PC-9 (cell line): ENCODE measurements at regions not wholly inside any gene's neighbourhood (a gene's known extent, or its start where the extent isn't known, plus 50 kb on each side); places are given as distances from the start of the nearest gene placed in this dataset.

ENCODE experiments used
- EZH2 ChIP-seq: fragments of 200-600 bp; sonication (generic); IDR thresholded peaks from 2 replicates; pipeline ENCODE4 v1.8.0; 2017; ENCODE audit warnings: antibody characterized with exemption, low read depth
- TF ChIP-seq, protein P1 (sequence below): fragments of 200-600 bp; sonication (generic); conservative IDR thresholded peaks from 2 replicates; pipeline ENCODE4 v1.6.1; 2017; ENCODE audit warnings: mixed run types, antibody characterized with exemption, mild to moderate bottlenecking, moderate library complexity

DNA sequence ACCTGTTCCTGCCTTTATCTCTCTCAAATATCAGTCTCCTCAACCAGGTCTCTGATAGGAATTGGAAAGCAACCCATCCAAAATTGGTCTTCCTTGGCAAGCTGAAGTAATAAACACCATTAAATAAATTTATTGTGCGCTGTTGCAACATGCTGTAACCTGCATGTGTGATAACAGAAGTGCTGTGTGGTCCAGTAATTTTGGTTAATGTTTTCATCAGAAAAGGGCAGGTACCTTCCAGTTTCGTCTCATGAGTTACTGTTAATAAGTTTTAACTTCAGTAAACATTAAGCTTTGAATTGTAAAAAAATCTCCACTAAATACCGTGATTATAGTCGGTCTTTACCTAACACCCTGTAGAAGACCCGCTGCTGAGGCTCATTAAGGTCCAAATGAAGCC lies 624.7 kb downstream of the TNS3 start:
- TF ChIP-seq, protein P1, sequence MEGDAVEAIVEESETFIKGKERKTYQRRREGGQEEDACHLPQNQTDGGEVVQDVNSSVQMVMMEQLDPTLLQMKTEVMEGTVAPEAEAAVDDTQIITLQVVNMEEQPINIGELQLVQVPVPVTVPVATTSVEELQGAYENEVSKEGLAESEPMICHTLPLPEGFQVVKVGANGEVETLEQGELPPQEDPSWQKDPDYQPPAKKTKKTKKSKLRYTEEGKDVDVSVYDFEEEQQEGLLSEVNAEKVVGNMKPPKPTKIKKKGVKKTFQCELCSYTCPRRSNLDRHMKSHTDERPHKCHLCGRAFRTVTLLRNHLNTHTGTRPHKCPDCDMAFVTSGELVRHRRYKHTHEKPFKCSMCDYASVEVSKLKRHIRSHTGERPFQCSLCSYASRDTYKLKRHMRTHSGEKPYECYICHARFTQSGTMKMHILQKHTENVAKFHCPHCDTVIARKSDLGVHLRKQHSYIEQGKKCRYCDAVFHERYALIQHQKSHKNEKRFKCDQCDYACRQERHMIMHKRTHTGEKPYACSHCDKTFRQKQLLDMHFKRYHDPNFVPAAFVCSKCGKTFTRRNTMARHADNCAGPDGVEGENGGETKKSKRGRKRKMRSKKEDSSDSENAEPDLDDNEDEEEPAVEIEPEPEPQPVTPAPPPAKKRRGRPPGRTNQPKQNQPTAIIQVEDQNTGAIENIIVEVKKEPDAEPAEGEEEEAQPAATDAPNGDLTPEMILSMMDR = no peak
- no peak for TF ChIP-seq EZH2
